ENCODE measurements at regions not wholly inside any gene's neighbourhood (a gene's known extent, or its start where the extent isn't known, plus 50 kb on each side); places are given as distances from the start of the nearest gene placed in this dataset.

GRCh38 chr22:49213731-49214352, 613.8 kb downstream of the BRD1 start:
- Histone ChIP-seq H3K27me3 (peaks cover 0 to 22% (median 0%) of the 10 kb centered on the region in 4 donors), H3K9me3 (peaks cover 0 to 15% (median 3%) of the 10 kb centered on the region in 3 donors), H3K36me3 (no peaks in the 10 kb centered on the region), H3K4me1 (no peaks in the 10 kb centered on the region), H3K4me3 (no peak overlapping the region), H3K27ac (no peak overlapping the region)
- 60 to 64% methylated on average over 16 to 18 of the region's 18 CpGs for WGBS, 2 donors
- no peak for DNase-seq
- no peak for TF ChIP-seq POLR2A (IDR thresholded peaks at IDR 0.05)
- intact Hi-C loops (cut with DNase I), result no loop called here

- H3K36me3 ChIP-seq, result no peaks in the 10 kb centered on the region
- H3K9me3 ChIP-seq, result peaks cover 0 to 4% (median 0%) of the 10 kb centered on the region in 3 donors
- intact Hi-C loops (cut with DNase I), result no loop called here
- H3K4me1 ChIP-seq, result no peaks in the 10 kb centered on the region
- TF ChIP-seq CTCF (IDR thresholded peaks at IDR 0.05) (no peak), POLR2A (IDR thresholded peaks at IDR 0.05) (no peak)
- no peak overlapping the region for H3K4me3 ChIP-seq
- no peak overlapping the region for H3K27ac ChIP-seq
- WGBS, 2 donors, result 80 to 82% methylated on average over 1 to 10 of the region's 11 CpGs
- DNase-seq, result no peak
- H3K27me3 ChIP-seq, result peaks cover 0 to 23% (median 0%) of the 10 kb centered on the region in 4 donors
Observed at GRCh38 chr22:49212466-49212865, 615.2 kb downstream of the BRD1 start.

GRCh38 chr22:49212002-49212401, 615.7 kb downstream of the BRD1 start:
- WGBS, 2 donors, result 64 to 67% methylated on average over 3 to 5 of the region's 5 CpGs
- Histone ChIP-seq H3K9me3 (peaks cover 0 to 4% (median 0%) of the 10 kb centered on the region in 3 donors), H3K27ac (no peak overlapping the region), H3K4me3 (no peak overlapping the region), H3K36me3 (no peaks in the 10 kb centered on the region), H3K4me1 (no peaks in the 10 kb centered on the region), H3K27me3 (peaks cover 0 to 27% (median 0%) of the 10 kb centered on the region in 4 donors)
- intact Hi-C loops (cut with DNase I), result no loop called here
- no peak for DNase-seq
- no peak for TF ChIP-seq CTCF (IDR thresholded peaks at IDR 0.05)
- no peak for TF ChIP-seq POLR2A (IDR thresholded peaks at IDR 0.05)

- no peak overlapping the region for H3K27ac ChIP-seq
- 63 to 81% methylated on average over 5 of the region's 5 CpGs for WGBS, 2 donors
- H3K4me1 ChIP-seq, result no peaks in the 10 kb centered on the region
- no peak for TF ChIP-seq POLR2A (IDR thresholded peaks at IDR 0.05)
- no peak for TF ChIP-seq CTCF (IDR thresholded peaks at IDR 0.05)
- H3K4me3 ChIP-seq, result no peak overlapping the region
- H3K36me3 ChIP-seq, result no peaks in the 10 kb centered on the region
- peaks cover 0 to 34% (median 0%) of the 10 kb centered on the region in 4 donors for H3K27me3 ChIP-seq
- intact Hi-C loops (cut with DNase I), result no loop called here
- no peak for DNase-seq
- peaks cover 0 to 4% (median 0%) of the 10 kb centered on the region in 3 donors for H3K9me3 ChIP-seq
Observed at GRCh38 chr22:49211176-49211575, 616.5 kb downstream of the BRD1 start.

GRCh38 chr22:49210606-49211005, 617.1 kb downstream of the BRD1 start:
- no peak for DNase-seq
- H3K4me3 ChIP-seq, result no peak overlapping the region
- H3K9me3 ChIP-seq, result peaks cover 0 to under 1% (median 0%) of the 10 kb centered on the region in 3 donors
- peaks cover 0 to 36% (median 0%) of the 10 kb centered on the region in 4 donors for H3K27me3 ChIP-seq
- H3K27ac ChIP-seq, result no peak overlapping the region
- intact Hi-C loops (cut with DNase I), result no loop called here
- 79 to 84% methylated on average over 3 to 6 of the region's 6 CpGs for WGBS, 2 donors
- TF ChIP-seq CTCF (IDR thresholded peaks at IDR 0.05), result no peak
- no peak for TF ChIP-seq POLR2A (IDR thresholded peaks at IDR 0.05)
- no peaks in the 10 kb centered on the region for H3K36me3 ChIP-seq
- H3K4me1 ChIP-seq, result no peaks in the 10 kb centered on the region

Measured in esophagus squamous epithelium (tissue), 5 donors.